IMR-90 (cell line): ENCODE measurements at regions not wholly inside any gene's neighbourhood (a gene's known extent, or its start where the extent isn't known, plus 50 kb on each side); places are given as distances from the start of the nearest gene placed in this dataset.

ENCODE experiments used
- ATAC-seq: fragments of 200-7000 bp; cut with Tn5 transposase; 2 replicates; pipeline ENCODE4 v1.9.1; 2020; ENCODE audit warnings: low read depth, mild to moderate bottlenecking, moderate library complexity
- BruUV-seq: library from RNA; stranded (reverse); fragments of 400-500 nt; replicated peaks from 2 replicates; lab custom pipeline; 2021; lab: Mats Ljungman, UMichigan
- CTCF ChIA-PET: fragments of 300-600 bp; formaldehyde crosslinking; extraction: SDS; loops from one replicate; lab custom pipeline; 2021; ENCODE audit warnings: antibody characterized with exemption; lab: Yijun Ruan, JAX
- POLR2A ChIA-PET: fragments of 300-600 bp; sonication (Branson Sonifier 250); formaldehyde crosslinking; loops from one replicate; lab custom pipeline; 2022; ENCODE audit warnings: antibody characterized with exemption; ENCODE audit not compliant: unreplicated experiment; lab: Charles Lee
- DNase-seq: peaks from one replicate; pipeline ENCODE4 v3.0.0; 2013
- H2AFZ ChIP-seq: replicated peaks from 2 replicates; pipeline ENCODE3; 2013; ENCODE audit warnings: low read length, mild to moderate bottlenecking; ENCODE audit not compliant: poor library complexity
- H2AK5ac ChIP-seq: 2 replicates; pipeline ENCODE4 v1.6.1; 2013; ENCODE audit warnings: low read depth, low read length, inconsistent platforms
- H2AK9ac ChIP-seq: replicated peaks from 2 replicates; pipeline ENCODE3; 2013; ENCODE audit warnings: mild to moderate bottlenecking, low read depth, low read length, moderate library complexity; ENCODE audit not compliant: poor library complexity
- H2BK120ac ChIP-seq: 2 replicates; pipeline ENCODE4 v1.6.1; 2013; ENCODE audit warnings: low read depth, low read length, inconsistent platforms
- H2BK15ac ChIP-seq: 3 replicates; pipeline ENCODE4 v1.6.1; 2013; ENCODE audit warnings: low read depth, low read length, inconsistent platforms
- H2BK20ac ChIP-seq: 2 replicates; pipeline ENCODE4 v1.6.1; 2013; ENCODE audit warnings: low read depth, mild to moderate bottlenecking, inconsistent platforms, low read length, moderate library complexity
- H2BK5ac ChIP-seq: 2 replicates; pipeline ENCODE4 v1.6.1; 2013; ENCODE audit warnings: mild to moderate bottlenecking, low read depth, low read length, inconsistent platforms; ENCODE audit not compliant: poor library complexity, severe bottlenecking
- H3K14ac ChIP-seq: replicated peaks from 2 replicates; pipeline ENCODE4 v1.6.1; 2013; ENCODE audit warnings: low read depth, low read length, inconsistent platforms
- H3K18ac ChIP-seq: 2 replicates; pipeline ENCODE4 v1.6.1; 2013; ENCODE audit warnings: low read depth, low read length, control low read depth
- H3K23ac ChIP-seq: 2 replicates; pipeline ENCODE4 v1.6.1; 2013; ENCODE audit warnings: low read depth, low read length, inconsistent platforms
- H3K27ac ChIP-seq: 2 replicates; pipeline ENCODE4 v1.5.1; 2013; ENCODE audit warnings: mild to moderate bottlenecking, control low read depth, low read length; ENCODE audit not compliant: insufficient read depth
- H3K27me3 ChIP-seq: 2 replicates; pipeline ENCODE4 v1.6.1; 2013; ENCODE audit warnings: low read length; ENCODE audit not compliant: control insufficient read depth, insufficient read depth
- H3K36me3 ChIP-seq: 2 replicates; pipeline ENCODE4 v1.6.1; 2013; ENCODE audit warnings: low read length, mixed read lengths; ENCODE audit not compliant: control insufficient read depth, insufficient read depth
- H3K4ac ChIP-seq: 2 replicates; pipeline ENCODE4 v1.6.1; 2013; ENCODE audit warnings: low read depth, low read length, inconsistent platforms
- H3K4me1 ChIP-seq: 2 replicates; pipeline ENCODE4 v1.6.1; 2013; ENCODE audit warnings: low read length, mixed read lengths; ENCODE audit not compliant: control insufficient read depth, insufficient read depth
- H3K4me2 ChIP-seq: 2 replicates; pipeline ENCODE4 v1.6.1; 2013; ENCODE audit warnings: low read depth, mild to moderate bottlenecking, control low read depth, low read length, moderate library complexity
- H3K4me3 ChIP-seq: 2 replicates; pipeline ENCODE4 v1.5.1; 2013; ENCODE audit warnings: low read depth, mild to moderate bottlenecking, control low read depth, low read length, moderate library complexity; ENCODE audit not compliant: insufficient read depth
- H3K56ac ChIP-seq: 2 replicates; pipeline ENCODE4 v1.6.1; 2013; ENCODE audit warnings: low read length, inconsistent platforms; ENCODE audit not compliant: insufficient read depth; ENCODE audit errors: extremely low read depth
- H3K79me1 ChIP-seq, 2 experiments: 2 replicates each; pipeline ENCODE4 v1.6.1; 2013; ENCODE audit warnings: low read length in 2 of 2, inconsistent platforms in 1 of 2, low read depth in 1 of 2
- H3K9ac ChIP-seq: 2 replicates; pipeline ENCODE4 v1.6.1; 2013; ENCODE audit warnings: low read depth, low read length, control low read depth
- H3K9me1 ChIP-seq: 2 replicates; pipeline ENCODE4 v1.6.1; 2013; ENCODE audit warnings: low read length, inconsistent platforms; ENCODE audit not compliant: insufficient read depth
- H3K9me3 ChIP-seq: 2 replicates; pipeline ENCODE4 v1.6.1; 2013; ENCODE audit warnings: low read length; ENCODE audit not compliant: control insufficient read depth, insufficient read depth
- H4K20me1 ChIP-seq: 2 replicates; pipeline ENCODE4 v1.6.1; 2013; ENCODE audit warnings: low read length, inconsistent platforms; ENCODE audit not compliant: insufficient read depth
- H4K5ac ChIP-seq: 2 replicates; pipeline ENCODE4 v1.6.1; 2013; ENCODE audit warnings: mild to moderate bottlenecking, low read depth, low read length, control low read depth
- H4K8ac ChIP-seq, 2 experiments: 2 replicates each; pipeline ENCODE4 v1.6.1; 2013; ENCODE audit warnings: low read depth in 2 of 2, low read length in 2 of 2, control low read depth in 1 of 2, inconsistent platforms in 1 of 2
- H4K91ac ChIP-seq: 2 replicates; pipeline ENCODE4 v1.6.1; 2013; ENCODE audit warnings: low read depth, low read length, inconsistent platforms; ENCODE audit not compliant: insufficient read depth
- BHLHE40 ChIP-seq: fragments of 150-350 bp; IDR thresholded peaks from 2 replicates; pipeline ENCODE4 v1.6.1; 2016; ENCODE audit warnings: mild to moderate bottlenecking, low read depth, low read length
- CEBPB ChIP-seq: IDR thresholded peaks from 2 replicates; pipeline ENCODE4 v1.6.1; 2012; ENCODE audit warnings: low read depth, low read length, improper control_type of control experiment
- CHD1 ChIP-seq: IDR thresholded peaks from 2 replicates; pipeline ENCODE4 v1.6.1; 2012; ENCODE audit warnings: low read depth, low read length, improper control_type of control experiment
- CTCF ChIP-seq: conservative IDR thresholded peaks from 2 replicates; pipeline ENCODE4 v1.5.1; 2012; ENCODE audit warnings: mild to moderate bottlenecking, low read depth, low read length, improper control_type of control experiment
- ELK1 ChIP-seq: fragments of 150-350 bp; IDR thresholded peaks from 2 replicates; pipeline ENCODE4 v1.6.1; 2016; ENCODE audit warnings: low read depth, mild to moderate bottlenecking, low read length, moderate library complexity, borderline replicate concordance
- FOS ChIP-seq: fragments of 150-350 bp; IDR thresholded peaks from 2 replicates; pipeline ENCODE4 v1.6.1; 2016; ENCODE audit warnings: low read depth, low read length
- MAFK ChIP-seq: IDR thresholded peaks from 2 replicates; pipeline ENCODE4 v1.6.1; 2012; ENCODE audit warnings: low read depth, low read length, improper control_type of control experiment
- MAZ ChIP-seq: IDR thresholded peaks from 2 replicates; pipeline ENCODE4 v1.6.1; 2012; ENCODE audit warnings: low read depth, mild to moderate bottlenecking, low read length, improper control_type of control experiment, moderate library complexity, borderline replicate concordance
- MXI1 ChIP-seq: IDR thresholded peaks from 2 replicates; pipeline ENCODE4 v1.6.1; 2012; ENCODE audit warnings: low read depth, mild to moderate bottlenecking, low read length, moderate library complexity, borderline replicate concordance
- NFE2L2 ChIP-seq: fragments of 150-350 bp; IDR thresholded peaks from 2 replicates; pipeline ENCODE4 v1.6.1; 2016; ENCODE audit warnings: low read depth, mild to moderate bottlenecking, low read length
- POLR2A ChIP-seq: IDR thresholded peaks from 2 replicates; pipeline ENCODE4 v1.6.1; 2012; ENCODE audit warnings: mild to moderate bottlenecking, low read depth, low read length
- RAD21 ChIP-seq: IDR thresholded peaks from 2 replicates; pipeline ENCODE4 v1.6.1; 2012; ENCODE audit warnings: low read length, improper control_type of control experiment
- RCOR1 ChIP-seq: IDR thresholded peaks from 2 replicates; pipeline ENCODE4 v1.6.1; 2012; ENCODE audit warnings: mild to moderate bottlenecking, low read length, improper control_type of control experiment; ENCODE audit not compliant: insufficient replicate concordance
- RFX5 ChIP-seq: IDR thresholded peaks from 2 replicates; pipeline ENCODE4 v1.8.0; 2012; ENCODE audit warnings: low read depth, mild to moderate bottlenecking, low read length, moderate library complexity
- SMC3 ChIP-seq: fragments of 150-350 bp; IDR thresholded peaks from 2 replicates; pipeline ENCODE4 v1.6.1; 2016; ENCODE audit warnings: low read depth, mild to moderate bottlenecking, antibody characterized with exemption, low read length, moderate library complexity
- USF2 ChIP-seq: fragments of 150-350 bp; IDR thresholded peaks from 2 replicates; pipeline ENCODE4 v1.6.1; 2017; ENCODE audit warnings: mild to moderate bottlenecking, antibody characterized with exemption, low read length, low read depth
- WGBS, 2 experiments: methylation state at CpG; one replicate each; pipeline versions ENCODE4 v1.1.5 to v1.1.7; 2013; ENCODE audit warnings: missing lambda C conversion rate in 2 of 2; ENCODE audit not compliant: insufficient read length in 1 of 2; ENCODE audit errors: extremely low coverage in 2 of 2; 5-methylcytosine and 5-hydroxymethylcytosine counted together
- dilution Hi-C: fragments of 300-500 bp; cut with HindIII; formaldehyde crosslinking; loops from one replicate; pipeline ENCODE4 v1.14.3; 2018; ENCODE audit warnings: low sequenced_read_pairs; ENCODE audit not compliant: unreplicated experiment
- in situ Hi-C: fragments of 300-500 bp; cut with MboI; formaldehyde crosslinking; loops from 3 replicates; pipeline ENCODE4 v1.14.3; 2019; ENCODE audit warnings: low sequenced_read_pairs, inconsistent platforms, mixed read lengths
- intact Hi-C: fragments of 100-400 bp; cut with micrococcal nuclease; formaldehyde crosslinking; loops from 2 replicates; pipeline ENCODE4 v1.10.0; 2022

- H2AFZ ChIP-seq, result no peak overlapping the region
- no peaks in the 10 kb centered on the region for H3K9me3 ChIP-seq
- no peak overlapping the region for H4K91ac ChIP-seq
- in situ Hi-C loops (no loop called here), dilution Hi-C loops (no loop called here), intact Hi-C loops (no loop called here)
- WGBS, 2 experiments, result no CpG with 5 or more reads among the region's 2 CpGs
- BruUV-seq, result no TSS peak
- H3K36me3 ChIP-seq, result no peaks in the 10 kb centered on the region
- no peak overlapping the region for H4K8ac ChIP-seq
- H2AK9ac ChIP-seq, result no peak overlapping the region
- H2BK15ac ChIP-seq, result no peak overlapping the region
- H3K9ac ChIP-seq, result no peak overlapping the region
- no peak overlapping the region for H3K18ac ChIP-seq
- H3K27ac ChIP-seq, result no peak overlapping the region
- DNase-seq (no peak), ATAC-seq (no peak)
- no peak overlapping the region for H2BK20ac ChIP-seq
- H3K79me1 ChIP-seq, result no peaks in the 10 kb centered on the region
- no peak overlapping the region for H4K5ac ChIP-seq
- H3K4me1 ChIP-seq, result no peaks in the 10 kb centered on the region
- no peak overlapping the region for H3K4me2 ChIP-seq
- no peak overlapping the region for H3K56ac ChIP-seq
- H4K20me1 ChIP-seq, result no peaks in the 10 kb centered on the region; the same call in 1 of the 2 replicates
- no peak overlapping the region for H3K4ac ChIP-seq
- H2BK5ac ChIP-seq, result no peak overlapping the region
- H3K14ac ChIP-seq, result no peak overlapping the region
- H3K4me3 ChIP-seq, result no peak overlapping the region
- no peaks in the 10 kb centered on the region for H3K9me1 ChIP-seq
- no peak overlapping the region for H2BK120ac ChIP-seq
- CTCF ChIA-PET, result no interaction called here
- H2AK5ac ChIP-seq, result no peak overlapping the region
- no peak overlapping the region for H3K23ac ChIP-seq
- POLR2A ChIA-PET, result interaction anchor here (0.6 kb wide), 1 partner anchor 30 kb away, joined by 3 read pairs; no protein-coding TSS in a partner anchor
- no peak for TF ChIP-seq MAZ
- no peak for TF ChIP-seq FOS
- TF ChIP-seq RAD21, result no peak
- TF ChIP-seq CTCF, result no peak
- no peak for TF ChIP-seq NFE2L2
- TF ChIP-seq BHLHE40, result no peak
- no peak for TF ChIP-seq CEBPB
- no peak for TF ChIP-seq USF2
- TF ChIP-seq MXI1, result no peak
- no peak for TF ChIP-seq ELK1
- no peak for TF ChIP-seq CHD1
- no peak for TF ChIP-seq MAFK
- no peak for TF ChIP-seq POLR2A
- TF ChIP-seq SMC3, result no peak
- no peak for TF ChIP-seq RFX5
- no peak for TF ChIP-seq RCOR1
- H3K27me3 ChIP-seq, result peaks cover 50% of the 10 kb centered on the region
These were observed 225.6 kb upstream of the ZBED5 start for GRCh38 chr11:11083441-11083840.
